Neural cell (in vitro differentiated cells): ENCODE measurements at regions not wholly inside any gene's neighbourhood (a gene's known extent, or its start where the extent isn't known, plus 50 kb on each side); places are given as distances from the start of the nearest gene placed in this dataset.

Experiments used
- H2AFZ ChIP-seq: fragments of 200-600, 300-800 bp; sonication (generic), shearing (Covaris generic); 2 replicates; pipeline ENCODE4 v1.6.0; 2014; ENCODE audit warnings: low read depth, mild to moderate bottlenecking, antibody characterized with exemption, low read length, moderate library complexity
- H3F3A ChIP-seq: fragments of 200-600 bp; shearing (Covaris generic); 2 replicates; pipeline ENCODE4 v1.6.1; 2016; ENCODE audit warnings: mild to moderate bottlenecking, moderate library complexity, mixed read lengths, antibody characterized with exemption, low read length; ENCODE audit not compliant: insufficient read depth, poor library complexity, severe bottlenecking
- H3K27ac ChIP-seq: fragments of 200-600, 300-800 bp; sonication (generic), shearing (Covaris generic); 2 replicates; pipeline ENCODE4 v1.5.1; 2014; ENCODE audit warnings: mild to moderate bottlenecking, low read length, moderate library complexity
- H3K27me3 ChIP-seq: fragments of 300-800, 200-600 bp; sonication (generic), shearing (Covaris generic); 2 replicates; pipeline ENCODE4 v1.6.0; 2014; ENCODE audit warnings: mild to moderate bottlenecking, low read depth, low read length, moderate library complexity; ENCODE audit not compliant: insufficient read depth
- H3K36me3 ChIP-seq: fragments of 300-800, 200-600 bp; sonication (generic), shearing (Covaris generic); 2 replicates; pipeline ENCODE4 v1.5.1; 2014; ENCODE audit warnings: mild to moderate bottlenecking, antibody characterized with exemption, low read length, moderate library complexity; ENCODE audit not compliant: insufficient read depth
- H3K4me2 ChIP-seq: fragments of 300-800, 200-600 bp; sonication (generic), shearing (Covaris generic); 2 replicates; pipeline ENCODE4 v1.6.0; 2014; ENCODE audit warnings: mild to moderate bottlenecking, low read length
- H3K4me3 ChIP-seq: fragments of 300-800, 200-600 bp; sonication (generic), shearing (Covaris generic); 2 replicates; pipeline ENCODE4 v1.5.1; 2014; ENCODE audit warnings: mild to moderate bottlenecking, low read length, moderate library complexity
- H3K79me2 ChIP-seq: fragments of 200-600 bp; shearing (Covaris generic); replicated peaks from 2 replicates; pipeline ENCODE4 v1.6.0; 2014; ENCODE audit warnings: mild to moderate bottlenecking, low read length, moderate library complexity; ENCODE audit not compliant: insufficient read depth
- H3K9ac ChIP-seq: fragments of 300-800, 200-600 bp; sonication (generic), shearing (Covaris generic); 2 replicates; pipeline ENCODE4 v1.6.1; 2016; ENCODE audit warnings: mild to moderate bottlenecking, low read length, mixed read lengths
- H3K9me2 ChIP-seq: fragments of 200-600 bp; shearing (Covaris generic); 2 replicates; pipeline ENCODE4 v1.6.1; 2016; ENCODE audit warnings: mild to moderate bottlenecking, low read length, mixed read lengths; ENCODE audit not compliant: insufficient read depth
- H3K9me3 ChIP-seq: fragments of 200-600, 300-800 bp; sonication (generic), shearing (Covaris generic); 2 replicates; pipeline ENCODE4 v1.6.1; 2016; ENCODE audit warnings: mild to moderate bottlenecking, mixed run types, low read length, moderate library complexity, mixed read lengths
- H4K20me1 ChIP-seq: fragments of 200-600 bp; shearing (Covaris generic); 2 replicates; pipeline ENCODE4 v1.6.1; 2016; ENCODE audit warnings: mild to moderate bottlenecking, mixed run types; ENCODE audit not compliant: insufficient read depth
- CTCF ChIP-seq: fragments of 450-650 bp; IDR thresholded peaks from 2 replicates; pipeline ENCODE4 v1.5.1; 2014; ENCODE audit warnings: antibody characterized with exemption, mild to moderate bottlenecking, moderate library complexity; ENCODE audit not compliant: poor library complexity, severe bottlenecking
- EP300 ChIP-seq: fragments of 450-650 bp; conservative IDR thresholded peaks from 2 replicates; pipeline ENCODE4 v1.6.1; 2014; ENCODE audit warnings: antibody characterized with exemption, mild to moderate bottlenecking, moderate library complexity; ENCODE audit not compliant: poor library complexity, severe bottlenecking
- EZH2 ChIP-seq: fragments of 200-600, 300-800 bp; shearing (Covaris generic), sonication (generic); IDR thresholded peaks from 2 replicates; pipeline ENCODE4 v1.6.1; 2014; ENCODE audit warnings: antibody characterized with exemption, low read length, borderline replicate concordance, mild to moderate bottlenecking; ENCODE audit not compliant: insufficient read depth, poor library complexity, severe bottlenecking
- MXI1 ChIP-seq: fragments of 450-650 bp; conservative IDR thresholded peaks from 2 replicates; pipeline ENCODE4 v1.6.1; 2014; ENCODE audit warnings: antibody characterized with exemption, mild to moderate bottlenecking; ENCODE audit not compliant: poor library complexity, severe bottlenecking
- POLR2AphosphoS5 ChIP-seq: IDR thresholded peaks from 2 replicates; pipeline ENCODE4 v1.6.1; 2012
- RAD21 ChIP-seq: fragments of 450-650 bp; conservative IDR thresholded peaks from 2 replicates; pipeline ENCODE4 v1.6.1; 2014; ENCODE audit warnings: antibody characterized with exemption, mild to moderate bottlenecking, moderate library complexity
- REST ChIP-seq: IDR thresholded peaks from 2 replicates; pipeline ENCODE4 v1.6.1; 2012; ENCODE audit warnings: borderline replicate concordance
- SMC3 ChIP-seq: fragments of 450-650 bp; conservative IDR thresholded peaks from 2 replicates; pipeline ENCODE4 v1.6.1; 2014; ENCODE audit warnings: antibody characterized with exemption, mild to moderate bottlenecking, moderate library complexity; ENCODE audit not compliant: poor library complexity
- TAF1 ChIP-seq: IDR thresholded peaks from 2 replicates; pipeline ENCODE4 v1.6.1; 2012; ENCODE audit warnings: low read depth

GRCh38 chr19:28482221-28482620, 730.7 kb downstream of the UQCRFS1 start:
- Histone ChIP-seq H3K4me2 (no peak overlapping the region), H3K9me2 (no peaks in the 10 kb centered on the region), H2AFZ (no peak overlapping the region), H3K4me3 (no peak overlapping the region), H3K79me2 (no peaks in the 10 kb centered on the region), H3K9me3 (no peaks in the 10 kb centered on the region), H3K36me3 (no peaks in the 10 kb centered on the region), H3K9ac (no peak overlapping the region), H4K20me1 (no peaks in the 10 kb centered on the region), H3K27ac (no peak overlapping the region), H3F3A (no peaks in the 10 kb centered on the region), H3K27me3 (no peaks in the 10 kb centered on the region)
- TF ChIP-seq TAF1: no peak
- no peak for TF ChIP-seq REST
- TF ChIP-seq EZH2: no peak
- TF ChIP-seq EP300: no peak
- TF ChIP-seq POLR2AphosphoS5: no peak
- no peak for TF ChIP-seq SMC3
- TF ChIP-seq CTCF: no peak
- no peak for TF ChIP-seq MXI1
- TF ChIP-seq RAD21: no peak

GRCh38 chr19:28481674-28482073, 731.3 kb downstream of the UQCRFS1 start:
- H3K27ac ChIP-seq: no peak overlapping the region
- no peaks in the 10 kb centered on the region for H3K79me2 ChIP-seq
- H3K9me3 ChIP-seq: no peaks in the 10 kb centered on the region
- TF ChIP-seq TAF1 (no peak), RAD21 (no peak), MXI1 (no peak)
- no peak overlapping the region for H2AFZ ChIP-seq
- no peak overlapping the region for H3K9ac ChIP-seq
- no peaks in the 10 kb centered on the region for H3K9me2 ChIP-seq
- H3K36me3 ChIP-seq: no peaks in the 10 kb centered on the region
- no peaks in the 10 kb centered on the region for H3K27me3 ChIP-seq
- no peak overlapping the region for H3K4me2 ChIP-seq
- no peak overlapping the region for H3K4me3 ChIP-seq
- H3F3A ChIP-seq: no peaks in the 10 kb centered on the region
- H4K20me1 ChIP-seq: no peaks in the 10 kb centered on the region

- Histone ChIP-seq H3K9me3 (no peaks in the 10 kb centered on the region), H3K79me2 (no peaks in the 10 kb centered on the region), H2AFZ (no peak overlapping the region), H3K36me3 (no peaks in the 10 kb centered on the region), H4K20me1 (no peaks in the 10 kb centered on the region), H3K27me3 (no peaks in the 10 kb centered on the region), H3K9ac (no peak overlapping the region), H3K27ac (no peak overlapping the region), H3F3A (no peaks in the 10 kb centered on the region), H3K4me3 (no peak overlapping the region), H3K4me2 (no peak overlapping the region), H3K9me2 (no peaks in the 10 kb centered on the region)
- TF ChIP-seq EP300: no peak
- no peak for TF ChIP-seq POLR2AphosphoS5
- no peak for TF ChIP-seq EZH2
- TF ChIP-seq RAD21: no peak
- no peak for TF ChIP-seq MXI1
- TF ChIP-seq REST: no peak
- no peak for TF ChIP-seq CTCF
- no peak for TF ChIP-seq TAF1
- no peak for TF ChIP-seq SMC3
Measured at GRCh38 chr19:28475525-28475924, 737.4 kb downstream of the UQCRFS1 start.
